HG03575 (cell line): ENCODE measurements at regions not wholly inside any gene's neighbourhood (a gene's known extent, or its start where the extent isn't known, plus 50 kb on each side); places are given as distances from the start of the nearest gene placed in this dataset.
"Not testable (repeated sequence)": the region's sequence is repeated elsewhere in the genome, so short reads cannot be mapped to it uniquely, and the experiment has no call there.

Experiments used
- ATAC-seq: cut with Tn5 transposase; IDR thresholded peaks from one replicate; pipeline ENCODE4 v1.9.1; 2021; ENCODE audit not compliant: unreplicated experiment, insufficient number of reproducible peaks, low FRiP score; ENCODE audit errors: extremely low read depth

DNA sequence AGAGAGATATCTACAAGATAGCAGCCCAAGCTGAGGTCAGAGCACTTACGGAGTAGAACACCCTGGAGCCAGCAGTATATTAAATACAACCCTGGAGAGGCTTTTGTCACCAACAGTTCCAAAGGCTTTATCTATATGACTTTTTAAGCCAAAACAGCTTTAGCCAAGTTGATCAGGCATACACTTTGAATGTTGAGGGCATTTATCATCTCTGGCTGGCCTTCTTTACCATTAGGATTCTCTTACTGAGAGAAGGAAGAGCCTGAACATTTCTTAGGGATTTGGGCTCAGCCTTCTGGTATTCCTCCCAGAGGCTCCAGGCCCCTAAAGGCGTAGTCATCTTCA is 161.3 kb upstream of the RIMS1 start:
- no peak for ATAC-seq

- ATAC-seq: no peak
Measured at GRCh38 chr6:71726121-71726520, 160.2 kb upstream of the RIMS1 start.

DNA sequence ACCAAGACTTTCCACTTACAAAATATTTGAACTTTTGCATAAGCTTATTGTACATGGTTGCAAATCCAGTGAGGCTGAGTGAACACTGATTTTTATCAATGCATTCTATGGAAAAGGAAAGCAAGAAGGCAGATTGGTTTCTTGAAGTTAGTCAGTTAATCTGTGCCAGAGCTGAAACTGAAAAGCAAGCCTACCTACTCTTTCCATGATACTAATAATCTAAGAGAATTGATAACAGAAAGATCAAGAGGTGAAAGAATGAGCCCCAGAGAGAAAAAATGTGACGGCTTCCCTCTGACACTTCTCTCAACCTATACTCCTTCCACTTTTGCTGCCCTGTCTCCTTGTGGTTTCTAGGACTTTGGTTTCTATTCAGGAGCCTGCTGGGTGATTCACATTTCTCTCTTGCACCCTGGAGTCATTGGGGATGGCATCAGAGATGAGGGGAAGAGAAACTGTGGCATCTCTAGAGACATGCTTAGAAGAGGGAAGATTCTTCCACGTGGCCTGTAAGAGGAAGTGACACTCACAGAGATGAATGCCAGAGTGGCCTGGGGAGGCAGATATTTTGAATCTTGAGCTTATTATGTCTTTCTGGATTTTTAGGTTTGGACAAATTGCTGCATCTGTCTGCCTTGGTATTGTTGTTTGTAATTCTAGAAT is 158.6 kb upstream of the RIMS1 start:
- ATAC-seq: peak; percentile 41

GRCh38 chr6:71730284-71730683 is 156.1 kb upstream of the RIMS1 start:
- no peak for ATAC-seq

GRCh38 chr6:71733970-71734899 is 152.1 kb upstream of the RIMS1 start:
- ATAC-seq: no peak

GRCh38 chr6:71737953-71738352 is 148.4 kb upstream of the RIMS1 start:
- ATAC-seq: no peak

- ATAC-seq: no peak
Measured at GRCh38 chr6:71745525-71745924, 140.8 kb upstream of the RIMS1 start.

DNA sequence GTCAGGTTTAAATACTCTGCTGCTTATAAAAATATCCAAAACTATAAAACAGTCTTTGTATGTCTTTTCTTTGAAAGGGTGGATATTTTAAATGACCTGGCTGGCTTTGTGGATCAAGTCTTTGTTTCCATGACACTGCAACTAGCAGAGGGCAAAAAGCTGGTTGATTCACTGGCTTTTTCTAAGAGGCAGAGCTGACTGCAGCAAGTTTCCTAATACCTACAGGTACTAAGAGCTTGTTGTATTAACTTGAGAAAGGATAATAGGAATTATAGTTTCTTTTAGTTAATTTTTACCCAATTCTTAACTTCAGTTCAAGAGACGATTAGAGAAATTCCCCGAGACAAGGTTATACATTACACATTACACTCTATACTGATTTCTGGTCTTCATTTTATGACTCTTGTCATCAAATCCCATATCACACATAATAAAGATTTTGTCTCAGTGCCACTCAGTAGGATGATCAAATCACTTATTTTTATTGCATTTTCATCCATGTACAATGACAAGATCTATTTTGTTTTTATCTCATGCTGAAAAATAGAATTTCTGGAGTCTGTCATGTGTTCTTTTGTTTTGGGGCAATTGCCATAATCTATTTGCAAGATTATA is 120.1 kb upstream of the RIMS1 start:
- no peak for ATAC-seq

DNA sequence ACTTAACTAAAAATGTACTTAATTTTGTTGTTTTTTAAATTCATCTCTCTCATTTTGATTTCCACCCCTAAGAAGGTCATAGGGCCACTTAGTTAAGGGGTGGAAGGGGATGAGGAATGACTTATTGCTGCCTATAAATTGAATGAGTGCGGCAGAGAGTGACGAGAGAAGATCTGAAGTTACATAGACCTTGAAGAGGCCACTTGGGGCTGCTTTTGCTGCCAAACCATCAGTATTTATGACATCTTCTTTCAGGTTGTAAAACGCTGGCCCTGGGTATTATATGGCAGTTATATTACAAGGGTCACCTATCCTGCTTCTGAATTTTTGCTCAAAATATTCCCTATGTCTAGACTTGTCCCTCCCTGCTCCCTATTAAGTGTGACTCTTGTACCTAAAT is 119.6 kb upstream of the RIMS1 start:
- ATAC-seq: no peak

GRCh38 chr6:71768356-71768755 is 118.0 kb upstream of the RIMS1 start:
- ATAC-seq: no peak

DNA sequence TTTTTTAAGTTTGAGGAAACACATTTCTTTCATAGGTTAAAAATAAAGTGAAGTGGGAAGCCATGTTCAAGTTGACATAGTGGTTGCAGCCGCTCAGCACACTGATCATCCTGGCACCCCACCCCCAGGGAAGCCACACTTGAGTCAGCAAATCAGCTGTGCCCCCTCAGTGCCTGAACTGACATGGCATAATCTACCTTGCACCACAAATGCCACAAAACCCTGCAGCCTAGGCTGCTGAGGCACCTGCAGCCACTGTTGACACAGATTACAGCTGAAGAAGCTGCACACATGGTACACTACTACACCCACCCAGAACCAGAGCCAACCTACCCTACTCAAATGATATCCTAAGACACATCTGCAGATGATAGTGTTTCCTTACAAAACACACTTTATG is 77.5 kb upstream of the RIMS1 start:
- ATAC-seq: no peak

DNA sequence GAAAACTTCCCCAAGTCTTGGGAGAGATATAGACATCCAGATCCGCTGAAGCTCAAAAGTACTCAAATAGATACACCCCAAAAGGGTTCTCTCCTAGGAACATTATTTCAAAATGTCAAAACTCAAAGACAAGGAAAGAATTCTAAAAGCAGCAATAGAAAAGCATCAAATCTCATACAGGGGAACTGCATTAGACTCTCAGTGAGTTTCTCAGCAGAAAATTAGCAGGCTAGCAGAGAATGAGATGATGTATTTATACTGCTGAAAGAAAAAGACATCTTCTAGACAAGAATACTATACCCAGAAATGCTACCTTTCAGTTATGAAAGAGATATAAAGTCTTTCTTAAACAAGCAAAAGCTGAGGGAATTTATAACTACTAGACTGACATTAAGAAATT is 75.5 kb upstream of the RIMS1 start:
- ATAC-seq: no peak

DNA sequence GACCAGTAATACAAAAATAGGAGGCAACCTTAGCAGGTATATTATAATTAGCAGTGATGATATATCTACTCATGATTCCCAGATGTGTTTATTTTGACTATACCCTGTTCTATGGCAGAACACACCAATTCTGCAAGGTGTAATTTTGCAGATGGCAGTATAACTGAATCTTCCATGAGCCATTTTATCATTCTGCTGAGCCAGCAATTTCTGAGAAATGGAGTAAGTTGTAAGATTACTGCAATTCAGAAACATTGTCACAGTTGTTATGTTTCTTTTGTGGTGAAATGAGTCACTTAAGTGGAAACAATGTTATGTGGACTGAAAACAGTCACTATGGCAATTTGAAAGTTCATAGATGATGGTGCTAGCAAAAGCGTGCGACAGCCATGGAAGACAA is 63.7 kb upstream of the RIMS1 start:
- ATAC-seq: no peak

- ATAC-seq: not testable (repeated sequence)
Measured at GRCh38 chr6:71832110-71832764, 54.1 kb upstream of the RIMS1 start.
